Thoracic aorta (tissue), 2 donors: ENCODE measurements at regions not wholly inside any gene's neighbourhood (a gene's known extent, or its start where the extent isn't known, plus 50 kb on each side); places are given as distances from the start of the nearest gene placed in this dataset.

ENCODE experiments used
- ATAC-seq: fragments of 150-250 bp; one replicate; pipeline ENCODE4 v1.8.0; 2017; ENCODE audit warnings: low read depth; ENCODE audit not compliant: insufficient number of reproducible peaks, low FRiP score
- DNase-seq: peaks from one replicate; pipeline ENCODE4 v3.0.0-alpha.2; 2020; ENCODE audit warnings: low spot score
- H3K27ac ChIP-seq, 2 donors: fragments of 200-600 bp; sonication (generic); 1 replicate in 1 of 2; 2 replicates in 1 of 2; pipeline ENCODE4 v1.5.1; 2016; ENCODE audit warnings: mild to moderate bottlenecking in 2 of 2, moderate library complexity in 2 of 2
- H3K27me3 ChIP-seq: fragments of 200-600 bp; sonication (generic); replicated peaks from 2 replicates; pipeline ENCODE4 v1.6.0; 2016; ENCODE audit warnings: mild to moderate bottlenecking; ENCODE audit not compliant: insufficient read depth
- H3K36me3 ChIP-seq: fragments of 200-600 bp; sonication (generic); one replicate; pipeline ENCODE4 v1.5.1; 2016
- H3K4me1 ChIP-seq, 2 donors: fragments of 200-600 bp; sonication (generic); 1 replicate in 1 of 2; 2 replicates in 1 of 2; pipeline versions ENCODE4 v1.5.1 to v1.6.0; 2016; ENCODE audit warnings: low read depth in 2 of 2, mild to moderate bottlenecking in 1 of 2; ENCODE audit not compliant: control insufficient read depth in 1 of 2
- H3K4me3 ChIP-seq: fragments of 200-600 bp; sonication (generic); 2 replicates; pipeline ENCODE4 v1.5.1; 2016; ENCODE audit warnings: mild to moderate bottlenecking
- H3K9me3 ChIP-seq: fragments of 200-600 bp; sonication (generic); 2 replicates; pipeline ENCODE4 v1.5.1; 2016
- CTCF ChIP-seq: fragments of 200-600 bp; sonication (generic); IDR thresholded peaks from one replicate; pipeline ENCODE4 v1.5.1; 2019; ENCODE audit warnings: antibody characterized with exemption

GRCh38 chr12:3416670-3417069 is 74.3 kb upstream of the PRMT8 start:
- Histone ChIP-seq H3K27ac (no peak overlapping the region), H3K4me3 (no peak overlapping the region), H3K36me3 (no peaks in the 10 kb centered on the region), H3K4me1 (no peaks in the 10 kb centered on the region), H3K27me3 (no peaks in the 10 kb centered on the region), H3K9me3 (no peaks in the 10 kb centered on the region)
- DNase-seq (no peak), ATAC-seq (no peak)
- no peak for TF ChIP-seq CTCF

GRCh38 chr12:3417113-3417512 is 73.9 kb upstream of the PRMT8 start:
- no peaks in the 10 kb centered on the region for H3K27me3 ChIP-seq
- no peaks in the 10 kb centered on the region for H3K36me3 ChIP-seq
- no peak overlapping the region for H3K4me3 ChIP-seq
- no peaks in the 10 kb centered on the region for H3K4me1 ChIP-seq
- H3K9me3 ChIP-seq, result no peaks in the 10 kb centered on the region
- no peak overlapping the region for H3K27ac ChIP-seq
- ATAC-seq, result no peak
- no peak for DNase-seq
- TF ChIP-seq CTCF, result no peak

GRCh38 chr12:3417937-3418462 is 73.0 kb upstream of the PRMT8 start:
- ATAC-seq (no peak), DNase-seq (no peak)
- Histone ChIP-seq H3K36me3 (no peaks in the 10 kb centered on the region), H3K27ac (no peak overlapping the region), H3K9me3 (no peaks in the 10 kb centered on the region), H3K4me1 (no peaks in the 10 kb centered on the region), H3K27me3 (no peaks in the 10 kb centered on the region), H3K4me3 (no peak overlapping the region)
- no peak for TF ChIP-seq CTCF

GRCh38 chr12:3418609-3419390 is 72.2 kb upstream of the PRMT8 start:
- Histone ChIP-seq H3K4me3 (no peak overlapping the region), H3K36me3 (no peaks in the 10 kb centered on the region), H3K4me1 (no peaks in the 10 kb centered on the region), H3K9me3 (no peaks in the 10 kb centered on the region), H3K27me3 (no peaks in the 10 kb centered on the region), H3K27ac (no peak overlapping the region)
- ATAC-seq (no peak), DNase-seq (no peak)
- TF ChIP-seq CTCF, result no peak

GRCh38 chr12:3419558-3419957 is 71.4 kb upstream of the PRMT8 start:
- TF ChIP-seq CTCF, result no peak
- DNase-seq (no peak), ATAC-seq (no peak)
- Histone ChIP-seq H3K4me3 (no peak overlapping the region), H3K9me3 (no peaks in the 10 kb centered on the region), H3K36me3 (no peaks in the 10 kb centered on the region), H3K4me1 (no peaks in the 10 kb centered on the region), H3K27me3 (no peaks in the 10 kb centered on the region), H3K27ac (no peak overlapping the region)
